Nephron progenitor cell (in vitro differentiated cells): ENCODE measurements at regions not wholly inside any gene's neighbourhood (a gene's known extent, or its start where the extent isn't known, plus 50 kb on each side); places are given as distances from the start of the nearest gene placed in this dataset.

ENCODE experiments used
- DNase-seq: peaks from one replicate; pipeline ENCODE4 v3.0.0; 2021
- H3K27ac Mint-ChIP-seq: 2 replicates; pipeline ENCODE4 v1.8.0; 2021; ENCODE audit warnings: mild to moderate bottlenecking, moderate library complexity, mixed read lengths
- H3K27me3 Mint-ChIP-seq: 2 replicates; pipeline ENCODE4 v1.8.0; 2021; ENCODE audit warnings: mild to moderate bottlenecking, low read depth, mixed read lengths; ENCODE audit not compliant: poor library complexity
- H3K36me3 Mint-ChIP-seq: 2 replicates; pipeline ENCODE4 v1.8.0; 2021; ENCODE audit warnings: low read depth, mixed read lengths
- H3K4me1 Mint-ChIP-seq: 2 replicates; pipeline ENCODE4 v1.8.0; 2021; ENCODE audit warnings: mixed read lengths
- H3K4me3 Mint-ChIP-seq: 2 replicates; pipeline ENCODE4 v1.8.0; 2021; ENCODE audit warnings: mild to moderate bottlenecking, moderate library complexity, mixed read lengths
- H3K9me3 Mint-ChIP-seq: 2 replicates; pipeline ENCODE4 v1.8.0; 2021; ENCODE audit warnings: mild to moderate bottlenecking, moderate library complexity, mixed read lengths
- TF ChIP-seq, protein P1 (sequence below): fragments of 200-600 bp; sonication (generic); IDR thresholded peaks from 2 replicates; pipeline ENCODE4 v1.5.0; 2021; ENCODE audit warnings: antibody characterized with exemption

- H3K27ac Mint-ChIP-seq = no peak overlapping the region
- H3K4me3 Mint-ChIP-seq = no peak overlapping the region
- peaks cover 14% of the 10 kb centered on the region for H3K4me1 Mint-ChIP-seq
- TF ChIP-seq, protein P1, sequence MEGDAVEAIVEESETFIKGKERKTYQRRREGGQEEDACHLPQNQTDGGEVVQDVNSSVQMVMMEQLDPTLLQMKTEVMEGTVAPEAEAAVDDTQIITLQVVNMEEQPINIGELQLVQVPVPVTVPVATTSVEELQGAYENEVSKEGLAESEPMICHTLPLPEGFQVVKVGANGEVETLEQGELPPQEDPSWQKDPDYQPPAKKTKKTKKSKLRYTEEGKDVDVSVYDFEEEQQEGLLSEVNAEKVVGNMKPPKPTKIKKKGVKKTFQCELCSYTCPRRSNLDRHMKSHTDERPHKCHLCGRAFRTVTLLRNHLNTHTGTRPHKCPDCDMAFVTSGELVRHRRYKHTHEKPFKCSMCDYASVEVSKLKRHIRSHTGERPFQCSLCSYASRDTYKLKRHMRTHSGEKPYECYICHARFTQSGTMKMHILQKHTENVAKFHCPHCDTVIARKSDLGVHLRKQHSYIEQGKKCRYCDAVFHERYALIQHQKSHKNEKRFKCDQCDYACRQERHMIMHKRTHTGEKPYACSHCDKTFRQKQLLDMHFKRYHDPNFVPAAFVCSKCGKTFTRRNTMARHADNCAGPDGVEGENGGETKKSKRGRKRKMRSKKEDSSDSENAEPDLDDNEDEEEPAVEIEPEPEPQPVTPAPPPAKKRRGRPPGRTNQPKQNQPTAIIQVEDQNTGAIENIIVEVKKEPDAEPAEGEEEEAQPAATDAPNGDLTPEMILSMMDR = no peak
- peaks cover 12% of the 10 kb centered on the region for H3K36me3 Mint-ChIP-seq
- no peak for DNase-seq
- H3K27me3 Mint-ChIP-seq = no peaks in the 10 kb centered on the region
- H3K9me3 Mint-ChIP-seq = peaks cover 28% of the 10 kb centered on the region
Measured at GRCh38 chr3:31028766-31029165, 134.3 kb upstream of the GADL1 start.

- Mint-ChIP-seq H3K36me3 (peaks cover 12% of the 10 kb centered on the region), H3K4me1 (peaks cover 14% of the 10 kb centered on the region), H3K9me3 (peaks cover 31% of the 10 kb centered on the region), H3K4me3 (peak overlapping the region; percentile 54), H3K27me3 (no peaks in the 10 kb centered on the region), H3K27ac (peak overlapping the region; percentile 71)
- DNase-seq = peak; percentile 45
- TF ChIP-seq, protein P1 = no peak
Measured at GRCh38 chr3:31029706-31030105, 135.2 kb upstream of the GADL1 start.

GRCh38 chr3:31035681-31036080 is 141.2 kb upstream of the GADL1 start:
- H3K27ac Mint-ChIP-seq = no peak overlapping the region
- TF ChIP-seq, protein P1 = no peak
- H3K4me1 Mint-ChIP-seq = peaks cover 1% of the 10 kb centered on the region
- H3K36me3 Mint-ChIP-seq = no peaks in the 10 kb centered on the region
- H3K4me3 Mint-ChIP-seq = no peak overlapping the region
- H3K27me3 Mint-ChIP-seq = peaks cover 5% of the 10 kb centered on the region
- peaks cover 6% of the 10 kb centered on the region for H3K9me3 Mint-ChIP-seq
- DNase-seq = no peak

- Mint-ChIP-seq H3K4me1 (peaks cover 22% of the 10 kb centered on the region), H3K27me3 (peaks cover 5% of the 10 kb centered on the region), H3K27ac (no peak overlapping the region), H3K9me3 (peaks cover 16% of the 10 kb centered on the region), H3K4me3 (no peak overlapping the region), H3K36me3 (no peaks in the 10 kb centered on the region)
- no peak for DNase-seq
- TF ChIP-seq, protein P1 = no peak
Measured at GRCh38 chr3:31038086-31038739, 143.8 kb upstream of the GADL1 start.

GRCh38 chr3:31039145-31039544 is 144.7 kb upstream of the GADL1 start:
- Mint-ChIP-seq H3K4me1 (peaks cover 22% of the 10 kb centered on the region), H3K36me3 (peaks cover 9% of the 10 kb centered on the region), H3K27me3 (peaks cover 5% of the 10 kb centered on the region), H3K4me3 (no peak overlapping the region), H3K9me3 (peaks cover 24% of the 10 kb centered on the region), H3K27ac (no peak overlapping the region)
- DNase-seq = no peak
- TF ChIP-seq, protein P1 = no peak
